HepG2 (cell line): ENCODE measurements at regions not wholly inside any gene's neighbourhood (a gene's known extent, or its start where the extent isn't known, plus 50 kb on each side); places are given as distances from the start of the nearest gene placed in this dataset.
"Not testable (repeated sequence)": the region's sequence is repeated elsewhere in the genome, so short reads cannot be mapped to it uniquely, and the experiment has no call there.

Experiments used
- ARID5B ChIP-seq: IDR thresholded peaks from 2 replicates; pipeline ENCODE4 v1.4.0; 2020; ENCODE audit warnings: mild to moderate bottlenecking, missing genetic modification reagents
- CTCF ChIP-seq: sonication (generic); formaldehyde crosslinking; IDR thresholded peaks from 2 replicates; pipeline ENCODE4 v1.5.0; 2020; ENCODE audit warnings: mild to moderate bottlenecking, missing genetic modification reagents, moderate library complexity
- EP300 ChIP-seq, 3 experiments: sonication (generic) in 1 of 3; formaldehyde crosslinking in 1 of 3; IDR thresholded peaks; 2 replicates each; pipeline versions ENCODE4 v1.5.1 to v1.6.1; 2011 to 2020; ENCODE audit warnings: low read depth in 2 of 3, low read length in 2 of 3, borderline replicate concordance in 1 of 3, improper control_type of control experiment in 1 of 3, mild to moderate bottlenecking in 1 of 3, missing genetic modification reagents in 1 of 3, moderate library complexity in 1 of 3
- ETV5 ChIP-seq: IDR thresholded peaks from 2 replicates; pipeline ENCODE4 v1.6.1; 2018; ENCODE audit warnings: missing biosample characterization, missing genetic modification reagents, inconsistent platforms, borderline replicate concordance
- JUND ChIP-seq: sonication (generic); formaldehyde crosslinking; IDR thresholded peaks from 2 replicates; pipeline ENCODE4 v1.8.0; 2022; ENCODE audit warnings: mild to moderate bottlenecking, missing genetic modification reagents
- KLF13 ChIP-seq: sonication (generic); formaldehyde crosslinking; IDR thresholded peaks from 2 replicates; pipeline ENCODE4 v1.4.0; 2020; ENCODE audit warnings: mild to moderate bottlenecking, missing genetic modification reagents
- MAX ChIP-seq: IDR thresholded peaks from 2 replicates; pipeline ENCODE4 v1.6.1; 2012; ENCODE audit warnings: inconsistent platforms
- RFX5 ChIP-seq: IDR thresholded peaks from 2 replicates; pipeline ENCODE4 v1.6.1; 2011; ENCODE audit warnings: low read depth, low read length, improper control_type of control experiment
- SMAD1 ChIP-seq: sonication (generic); formaldehyde crosslinking; IDR thresholded peaks from 2 replicates; pipeline ENCODE4 v1.4.0; 2020; ENCODE audit warnings: missing genetic modification reagents, low read depth, mild to moderate bottlenecking, borderline replicate concordance
- TGIF2 ChIP-seq: IDR thresholded peaks from 2 replicates; pipeline ENCODE4 v1.6.1; 2016; ENCODE audit warnings: control low read depth, missing compliant biosample characterization
- ZBTB8A ChIP-seq: sonication (generic); formaldehyde crosslinking; IDR thresholded peaks from 2 replicates; pipeline ENCODE4 v1.4.0; 2020; ENCODE audit warnings: mild to moderate bottlenecking, low read depth, missing genetic modification reagents, borderline replicate concordance
- ZKSCAN8 ChIP-seq: IDR thresholded peaks from 2 replicates; pipeline ENCODE4 v1.6.1; 2016; ENCODE audit warnings: borderline replicate concordance, missing genetic modification reagents, missing compliant biosample characterization
- TF ChIP-seq, protein P1 (sequence below): sonication (generic); formaldehyde crosslinking; IDR thresholded peaks from 2 replicates; pipeline ENCODE4 v1.8.1; 2023; ENCODE audit warnings: missing genetic modification reagents, inconsistent platforms, borderline replicate concordance
- TF ChIP-seq, protein P2 (sequence below): sonication (generic); formaldehyde crosslinking; IDR thresholded peaks from 2 replicates; pipeline ENCODE4 v1.5.0; 2020; ENCODE audit warnings: mild to moderate bottlenecking, missing genetic modification reagents, borderline replicate concordance

DNA sequence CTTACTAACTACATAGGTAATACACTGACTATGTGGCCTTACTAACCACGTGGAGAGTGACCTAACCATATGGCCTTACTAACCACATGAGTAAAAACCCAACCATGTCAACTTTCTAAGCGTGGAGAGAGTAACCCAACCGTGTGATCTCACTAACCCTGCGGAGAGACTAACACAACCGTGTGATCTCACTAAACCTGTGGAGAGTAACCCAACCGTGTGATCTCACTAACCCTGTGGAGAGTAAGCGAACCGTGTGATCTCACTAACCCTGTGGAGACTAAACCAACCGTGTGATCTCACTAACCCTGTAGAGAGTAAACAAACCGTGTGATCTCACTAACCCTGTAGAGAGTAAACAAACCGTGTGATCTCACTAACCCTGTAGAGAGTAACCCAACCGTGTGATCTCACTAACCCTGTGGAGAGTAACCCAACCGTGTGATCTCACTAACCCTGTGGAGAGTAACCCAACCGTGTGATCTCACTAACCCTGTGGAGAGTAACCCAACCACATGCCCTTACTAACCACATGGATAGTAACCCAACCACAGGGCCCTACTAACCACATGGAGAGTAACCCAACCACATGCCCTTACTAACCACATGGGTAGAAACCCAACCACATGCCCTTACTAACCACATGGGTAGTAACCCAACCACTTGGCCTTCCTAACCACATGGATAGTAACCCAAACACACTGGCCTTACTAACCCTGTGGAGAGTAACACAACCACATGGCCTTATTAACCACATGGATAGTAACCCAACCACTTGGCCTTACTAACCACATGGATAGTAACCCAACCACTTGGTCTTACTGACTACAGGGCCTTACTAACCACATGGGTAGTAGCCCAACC, 112.6 kb downstream of the DRD1 start:
- not testable (repeated sequence) for TF ChIP-seq SMAD1; ZBTB8A (CRISPR knock-in tag); KLF13 (CRISPR knock-in tag); CTCF; RFX5; ARID5B (CRISPR knock-in tag); ZKSCAN8 (CRISPR knock-in tag); TGIF2; JUND (CRISPR knock-in tag); ETV5 (CRISPR knock-in tag); EP300 (IDR thresholded peaks at IDR 0.05; ENCODE audit: low read depth in 2 of 2, low read length in 2 of 2); EP300 (CRISPR knock-in tag; IDR thresholded peaks at IDR 0.05; ENCODE audit: borderline replicate concordance); MAX
- TF ChIP-seq, protein P1, sequence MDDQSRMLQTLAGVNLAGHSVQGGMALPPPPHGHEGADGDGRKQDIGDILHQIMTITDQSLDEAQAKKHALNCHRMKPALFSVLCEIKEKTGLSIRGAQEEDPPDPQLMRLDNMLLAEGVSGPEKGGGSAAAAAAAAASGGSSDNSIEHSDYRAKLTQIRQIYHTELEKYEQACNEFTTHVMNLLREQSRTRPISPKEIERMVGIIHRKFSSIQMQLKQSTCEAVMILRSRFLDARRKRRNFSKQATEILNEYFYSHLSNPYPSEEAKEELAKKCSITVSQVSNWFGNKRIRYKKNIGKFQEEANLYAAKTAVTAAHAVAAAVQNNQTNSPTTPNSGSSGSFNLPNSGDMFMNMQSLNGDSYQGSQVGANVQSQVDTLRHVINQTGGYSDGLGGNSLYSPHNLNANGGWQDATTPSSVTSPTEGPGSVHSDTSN (CRISPR knock-in tag): not testable (repeated sequence)
- TF ChIP-seq, protein P2, sequence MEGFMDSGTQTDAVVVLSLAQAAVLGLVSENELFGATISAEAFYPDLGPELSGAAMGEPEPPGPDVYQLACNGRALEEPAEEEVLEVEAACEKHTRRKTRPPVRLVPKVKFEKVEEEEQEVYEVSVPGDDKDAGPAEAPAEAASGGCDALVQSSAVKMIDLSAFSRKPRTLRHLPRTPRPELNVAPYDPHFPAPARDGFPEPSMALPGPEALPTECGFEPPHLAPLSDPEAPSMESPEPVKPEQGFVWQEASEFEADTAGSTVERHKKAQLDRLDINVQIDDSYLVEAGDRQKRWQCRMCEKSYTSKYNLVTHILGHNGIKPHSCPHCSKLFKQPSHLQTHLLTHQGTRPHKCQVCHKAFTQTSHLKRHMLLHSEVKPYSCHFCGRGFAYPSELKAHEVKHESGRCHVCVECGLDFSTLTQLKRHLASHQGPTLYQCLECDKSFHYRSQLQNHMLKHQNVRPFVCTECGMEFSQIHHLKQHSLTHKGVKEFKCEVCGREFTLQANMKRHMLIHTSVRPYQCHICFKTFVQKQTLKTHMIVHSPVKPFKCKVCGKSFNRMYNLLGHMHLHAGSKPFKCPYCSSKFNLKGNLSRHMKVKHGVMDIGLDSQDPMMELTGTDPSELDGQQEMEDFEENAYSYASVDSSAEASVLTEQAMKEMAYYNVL (CRISPR knock-in tag): not testable (repeated sequence)
